Fibroblast of skin of left quadriceps (primary cell): ENCODE measurements at regions not wholly inside any gene's neighbourhood (a gene's known extent, or its start where the extent isn't known, plus 50 kb on each side); places are given as distances from the start of the nearest gene placed in this dataset.
A peak's percentile ranks its signal among the peaks of the same experiment; 100 is the strongest.

Experiments
- DNase-seq, 2 experiments: peaks; one replicate each; pipeline ENCODE4 v3.0.0-alpha.2; 2013; ENCODE audit warnings: low read depth in 2 of 2

DNA sequence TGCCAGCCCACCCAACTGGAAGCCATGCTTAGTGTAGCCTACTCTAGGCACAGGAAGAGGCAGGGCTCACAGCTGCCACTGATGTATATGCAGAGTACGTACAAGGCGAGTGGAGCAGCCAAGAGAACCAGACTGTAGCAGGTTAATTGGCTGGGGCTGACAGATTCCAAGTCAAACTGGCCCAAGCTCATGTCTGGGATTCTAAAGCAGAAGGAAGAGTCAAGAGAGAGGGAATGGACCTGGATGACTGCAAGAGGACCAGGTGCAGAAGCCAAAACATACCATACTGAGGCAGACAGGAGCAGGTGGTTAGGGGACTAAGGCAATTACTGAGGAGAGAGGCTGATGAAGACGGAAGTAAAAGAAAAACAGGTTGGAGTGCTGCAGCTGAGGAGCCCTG is 51.3 kb upstream of the LRRN2 start:
- no peak for DNase-seq

DNA sequence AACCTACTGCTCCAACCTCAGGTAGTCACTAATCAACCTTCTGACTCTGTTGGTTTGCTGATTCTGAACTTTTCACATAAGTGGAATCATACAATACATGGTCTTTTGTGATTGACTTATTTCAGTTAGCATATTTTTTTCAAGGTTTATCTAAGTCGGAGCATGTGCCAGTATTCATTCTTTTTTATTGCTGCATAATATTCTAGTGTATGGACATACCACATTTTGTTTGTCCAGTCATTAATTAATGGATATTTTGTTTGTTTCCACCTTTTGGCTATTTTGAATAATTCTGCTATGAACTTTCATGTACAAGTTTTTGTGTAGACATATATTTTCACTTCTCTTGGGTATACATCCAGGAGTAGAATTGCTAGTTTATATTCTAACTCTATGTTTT is 53.0 kb upstream of the LRRN2 start:
- DNase-seq = no peak

DNA sequence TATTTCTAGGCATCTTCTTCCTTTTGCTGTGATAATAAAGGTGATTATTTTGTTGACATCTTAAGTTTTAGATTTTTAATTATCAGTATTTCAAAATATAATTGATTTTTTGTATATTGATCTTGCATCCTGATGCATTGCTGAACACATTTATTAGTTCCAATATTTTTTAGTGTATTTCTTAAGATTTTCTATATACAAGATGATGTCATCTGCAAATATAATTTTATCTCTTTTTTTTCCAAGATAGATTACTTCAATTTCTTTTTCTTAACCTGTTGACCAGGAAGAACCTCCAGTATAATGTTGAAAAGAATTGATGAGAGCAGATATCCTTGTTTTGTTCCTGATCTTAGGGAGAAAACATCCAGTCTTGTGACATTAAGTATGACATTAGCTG is 54.8 kb upstream of the LRRN2 start:
- DNase-seq = no peak

DNA sequence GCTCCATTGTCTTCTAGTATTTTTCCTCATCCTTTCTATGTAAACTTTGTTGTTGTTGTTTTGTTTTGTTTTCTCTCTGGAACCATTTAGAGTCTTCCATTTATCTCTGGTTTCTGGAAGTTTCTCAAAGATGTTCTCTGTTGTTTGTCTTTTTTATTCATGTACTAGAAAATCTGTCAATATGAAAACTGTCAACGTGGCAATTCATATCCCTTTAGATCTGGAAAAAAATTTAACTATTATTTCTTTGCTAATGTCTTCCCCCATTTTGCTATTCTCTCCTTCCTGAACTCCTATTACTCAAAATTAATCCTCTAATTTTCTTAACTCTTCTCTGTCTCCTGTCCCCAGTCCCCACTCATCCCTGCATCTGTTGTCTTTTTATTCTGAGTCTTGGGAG is 55.9 kb upstream of the LRRN2 start:
- DNase-seq = no peak

DNA sequence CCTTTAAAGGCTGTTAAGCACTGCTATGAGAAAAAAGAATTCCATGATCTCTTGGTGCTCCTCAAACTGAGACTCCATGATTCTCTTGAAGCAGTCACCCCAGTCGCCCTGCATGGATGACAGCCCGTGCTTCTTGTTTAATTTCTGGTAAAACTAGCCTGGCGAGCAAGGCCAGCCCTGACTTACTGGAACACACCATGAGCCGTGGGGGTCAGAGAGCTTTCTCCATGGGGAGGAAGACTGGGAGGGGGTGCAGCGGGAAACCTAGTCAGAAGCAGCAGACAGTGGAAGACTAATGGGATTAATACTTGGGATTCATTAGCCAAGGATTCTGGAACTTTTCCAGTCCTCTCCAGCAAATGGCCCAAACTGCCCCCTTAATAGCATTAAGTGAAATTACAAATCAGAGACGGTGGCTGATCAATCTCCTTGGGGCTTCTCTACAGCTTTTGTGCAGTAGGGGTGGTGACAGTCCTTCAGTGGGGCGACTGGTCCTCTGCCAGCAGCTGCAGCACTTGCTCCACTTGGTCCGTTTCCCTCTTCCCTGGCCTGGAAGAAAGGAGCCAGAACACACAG is 57.2 kb upstream of the LRRN2 start:
- DNase-seq = no peak

GRCh38 chr1:204744107-204744779 is 58.7 kb upstream of the LRRN2 start:
- DNase-seq = no peak

- peak; percentile 3 to 6 for DNase-seq
Measured at GRCh38 chr1:204746838-204747442, 61.4 kb upstream of the LRRN2 start.

DNA sequence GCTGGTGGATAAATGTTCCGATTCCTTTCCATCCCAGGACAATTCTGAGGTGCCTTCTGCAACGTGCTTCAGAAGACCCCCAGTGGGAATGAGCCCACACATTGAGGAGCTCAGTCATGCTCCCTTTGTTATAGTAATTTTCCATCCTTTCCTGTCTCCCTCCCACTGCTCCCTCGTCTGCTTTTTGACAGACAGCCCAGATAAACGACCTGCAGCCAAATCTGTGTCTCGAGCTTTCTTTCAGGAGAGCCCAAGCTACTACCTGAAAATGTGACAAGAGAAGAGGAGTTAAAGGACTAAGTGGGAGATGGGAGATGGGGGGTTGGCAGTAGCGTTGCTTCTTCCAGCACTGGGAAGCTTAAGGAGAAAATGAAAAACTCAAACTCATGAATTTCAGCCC is 65.9 kb upstream of the LRRN2 start:
- DNase-seq = no peak

DNA sequence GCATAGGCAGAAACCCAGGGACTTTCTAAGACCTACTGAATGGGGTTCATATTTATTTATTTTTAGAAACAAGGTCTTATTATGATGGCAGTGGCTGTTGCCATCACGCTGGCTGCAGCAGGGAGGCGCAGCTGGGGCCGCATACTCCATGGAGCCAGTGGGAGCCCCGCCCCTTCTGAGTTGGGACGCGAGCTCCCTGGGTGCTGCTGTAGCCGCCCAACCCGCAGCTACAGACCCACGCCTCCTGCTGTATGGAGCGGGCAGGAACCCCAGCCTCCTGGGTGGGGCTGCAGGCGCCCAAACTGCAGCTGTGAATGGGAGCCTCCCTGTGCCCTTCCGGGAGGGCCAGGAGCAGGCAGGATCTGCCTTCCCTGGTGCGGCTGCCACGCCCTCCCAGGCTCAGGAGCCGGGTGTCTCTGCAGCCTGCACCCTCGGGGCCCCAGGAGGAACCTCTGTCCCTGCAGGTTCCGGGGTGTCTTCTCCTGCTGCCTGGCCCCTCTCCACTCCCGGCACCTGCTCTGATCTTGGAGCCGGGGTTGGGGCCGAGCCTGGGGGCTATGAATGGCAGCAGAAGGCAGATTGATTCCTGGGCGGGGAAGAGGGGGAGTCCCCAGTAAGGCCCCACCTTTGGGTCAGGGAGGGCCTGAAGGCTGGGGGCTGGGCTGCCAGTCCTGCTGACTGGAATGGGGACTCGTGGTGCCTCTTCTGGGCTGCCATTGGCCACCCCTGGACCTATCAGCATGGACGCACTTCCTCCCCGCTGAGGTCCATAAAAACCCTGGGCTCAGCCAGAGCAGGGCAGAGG is 66.5 kb upstream of the LRRN2 start:
- DNase-seq = no peak

DNA sequence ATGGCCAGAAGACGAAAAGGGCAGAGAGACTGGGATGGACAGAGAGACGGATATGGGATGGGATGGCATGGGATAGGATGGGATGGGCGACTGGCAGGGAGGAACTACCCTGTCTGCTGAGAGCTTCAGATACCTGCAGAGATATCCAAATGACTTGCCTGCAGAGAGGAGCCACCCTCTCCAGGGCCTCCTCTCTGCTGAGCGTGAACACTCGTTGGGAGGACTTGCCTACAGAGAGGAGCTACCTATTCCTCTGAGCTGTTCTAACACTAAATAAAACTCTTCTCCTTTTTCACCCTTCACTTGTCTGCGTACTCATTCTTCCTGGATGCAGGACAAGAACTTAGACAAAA is 67.1 kb upstream of the LRRN2 start:
- DNase-seq = no peak

DNA sequence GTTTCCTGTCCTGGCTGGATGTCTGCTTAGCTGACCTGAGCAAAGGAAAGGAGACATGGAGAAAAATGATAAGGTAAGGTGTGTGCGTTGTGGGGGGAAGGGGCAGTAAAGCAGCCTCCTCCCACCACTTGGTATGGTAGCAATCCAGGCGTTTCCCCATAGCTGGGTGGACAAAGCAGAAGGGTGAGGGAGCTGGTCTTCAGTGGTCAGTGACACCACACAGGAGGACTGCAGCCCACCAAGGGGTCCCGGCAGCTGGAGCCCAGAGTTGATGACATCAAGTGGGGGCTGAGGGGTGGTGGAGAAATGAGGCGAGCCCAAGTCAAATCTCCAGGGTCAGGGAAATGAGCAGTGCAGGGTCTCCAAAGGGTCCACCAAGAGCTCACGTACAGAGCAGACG is 69.3 kb upstream of the LRRN2 start:
- no peak for DNase-seq

DNA sequence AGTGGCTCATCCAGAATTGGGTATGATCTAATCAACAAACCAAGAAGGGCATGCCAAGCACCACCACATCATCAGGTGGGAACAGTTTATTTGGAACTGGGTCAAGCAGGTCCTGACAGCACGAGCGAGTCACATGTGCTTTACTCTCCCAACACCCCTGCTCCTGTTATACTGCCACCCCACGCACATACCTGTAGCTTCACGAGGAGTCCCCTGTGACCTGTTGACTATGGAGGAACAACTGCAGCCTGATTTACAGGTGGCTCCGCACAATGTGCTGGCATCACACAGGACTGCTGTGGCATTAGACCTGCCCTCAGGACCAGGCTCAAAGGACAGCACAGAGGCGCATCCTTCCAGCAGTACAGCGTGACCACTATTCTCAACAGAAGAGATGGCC is 70.8 kb upstream of the LRRN2 start:
- DNase-seq = no peak

DNA sequence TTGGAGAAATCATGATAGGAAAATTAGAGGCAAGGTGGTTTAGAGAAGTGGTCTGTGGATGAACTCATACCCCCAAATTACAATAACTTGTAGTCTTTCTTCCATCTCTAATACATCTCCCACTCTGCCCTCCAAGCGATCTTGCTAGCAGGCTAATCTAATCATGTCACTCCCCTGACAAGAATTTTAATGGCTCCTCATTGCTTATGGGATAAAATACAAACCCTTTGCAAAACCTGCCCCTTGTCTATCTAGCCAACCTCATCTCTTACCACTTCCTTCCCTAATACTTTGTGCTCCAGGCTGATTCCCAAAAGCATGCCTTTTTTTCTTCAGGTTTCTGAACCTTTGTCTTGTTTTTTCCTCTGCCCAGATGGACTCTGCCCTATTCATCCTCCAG is 71.3 kb upstream of the LRRN2 start:
- no peak for DNase-seq

DNA sequence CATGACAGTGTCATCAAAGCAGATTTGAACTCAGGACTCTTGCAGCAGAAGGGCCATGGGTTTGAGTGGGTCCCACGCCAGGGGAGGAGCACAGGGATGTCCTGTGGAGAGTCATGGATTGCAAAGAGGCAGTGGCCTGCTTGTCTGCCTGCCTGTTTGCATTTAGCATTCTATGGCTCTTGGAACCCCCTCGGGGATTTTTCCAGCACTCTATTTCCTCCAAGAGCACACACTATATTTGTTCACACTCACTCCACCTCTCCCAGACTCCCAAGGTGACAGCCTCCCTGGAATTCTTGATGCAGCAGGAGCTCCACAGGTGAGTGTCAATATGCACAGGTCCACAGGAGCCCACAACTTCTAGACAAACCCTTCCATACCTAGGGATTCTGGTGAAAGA is 73.1 kb upstream of the LRRN2 start:
- no peak for DNase-seq

- no peak for DNase-seq
Measured at GRCh38 chr1:204760350-204760749, 74.8 kb upstream of the LRRN2 start.

DNA sequence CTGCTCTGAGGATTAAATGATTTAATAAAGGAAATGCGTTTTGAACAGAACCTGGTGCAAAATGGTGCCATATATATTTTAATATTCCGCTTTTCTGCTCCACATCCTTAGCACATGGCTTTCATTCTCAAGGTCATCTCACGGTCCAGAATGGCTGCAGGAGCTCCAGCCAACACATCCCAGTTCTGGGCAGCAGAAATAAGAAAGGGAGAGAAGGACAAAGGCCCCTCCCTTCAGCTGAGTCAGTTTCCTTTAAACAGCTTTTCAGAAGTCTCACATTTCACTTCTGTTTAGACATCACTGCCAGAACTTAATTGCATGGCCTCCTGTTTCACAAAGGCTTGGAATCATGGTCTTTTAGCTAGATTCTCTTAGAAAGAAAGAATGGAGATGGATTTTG is 75.2 kb upstream of the LRRN2 start:
- DNase-seq = no peak

- DNase-seq = peak; percentile 8
Measured at GRCh38 chr1:204763773-204764427, 78.4 kb upstream of the LRRN2 start.

DNA sequence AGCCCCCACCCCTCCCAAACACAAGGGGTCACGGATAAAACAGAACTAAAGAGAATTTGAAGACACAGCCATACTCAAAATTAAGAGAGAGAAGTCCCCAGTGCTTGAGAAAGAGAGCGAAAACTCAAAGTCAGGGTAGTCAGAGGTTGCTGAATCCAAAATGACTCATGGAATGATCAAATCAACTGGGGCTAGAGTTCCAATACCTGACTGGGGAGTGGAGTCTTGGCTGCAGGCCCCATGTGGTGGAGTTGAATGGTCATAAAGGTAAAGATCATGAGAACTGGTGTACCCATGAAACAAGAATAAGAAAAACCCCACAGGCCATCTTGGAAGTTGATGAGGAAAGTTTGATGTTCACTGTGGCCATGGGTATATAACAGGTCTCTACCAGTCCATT is 84.5 kb upstream of the LRRN2 start:
- no peak for DNase-seq

DNA sequence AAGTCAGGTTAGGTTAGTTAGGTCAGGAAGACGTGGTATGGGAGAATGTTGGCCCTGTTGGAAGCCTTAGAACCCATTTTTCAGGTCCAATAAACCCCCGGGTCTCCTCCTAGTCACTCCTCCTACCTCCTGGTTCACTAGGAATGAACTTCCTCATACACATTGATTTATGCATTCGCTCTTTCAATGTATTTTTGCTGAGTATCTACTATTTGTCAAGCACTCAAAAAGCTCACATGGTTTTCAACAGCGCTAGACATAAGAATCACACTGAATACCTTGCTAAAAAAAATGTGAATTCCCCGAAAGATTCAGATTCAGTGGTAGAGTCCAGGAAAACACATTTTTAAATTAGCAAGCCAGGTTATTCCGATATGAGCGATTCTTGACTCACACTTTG is 85.8 kb upstream of the LRRN2 start:
- no peak for DNase-seq

GRCh38 chr1:204773246-204773645 is 87.7 kb upstream of the LRRN2 start:
- no peak for DNase-seq

DNA sequence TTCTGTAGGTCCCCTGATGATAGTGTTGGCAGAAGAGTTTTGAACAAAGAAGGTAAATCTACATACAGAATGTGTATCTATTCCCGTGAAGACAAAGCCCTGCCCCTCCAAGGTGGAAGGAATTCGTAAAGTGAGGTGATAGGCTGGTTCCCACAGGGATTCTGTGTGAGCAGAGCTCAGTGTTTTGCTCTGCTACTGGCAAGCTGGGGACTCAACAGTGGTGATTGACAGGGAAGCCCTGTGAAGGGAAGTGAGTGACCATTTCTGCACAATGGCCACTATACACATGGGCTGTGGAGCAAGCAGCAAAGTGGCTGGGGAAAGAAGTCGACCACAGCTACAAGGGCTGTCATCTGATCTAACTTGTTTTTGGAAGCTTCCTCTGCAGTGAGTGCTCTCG is 90.0 kb upstream of the LRRN2 start:
- DNase-seq = no peak

GRCh38 chr1:204777591-204777990 is 92.1 kb upstream of the LRRN2 start:
- DNase-seq = no peak
